Endothelial cell (in vitro differentiated cells): ENCODE measurements at regions not wholly inside any gene's neighbourhood (a gene's known extent, or its start where the extent isn't known, plus 50 kb on each side); places are given as distances from the start of the nearest gene placed in this dataset.

Experiments used
- DNase-seq: peaks from one replicate; pipeline ENCODE4 v3.0.0; 2021; ENCODE audit warnings: low spot score
- H3K27ac Mint-ChIP-seq: one replicate; pipeline ENCODE4 v1.8.0; 2021; ENCODE audit warnings: mixed read lengths, inconsistent platforms; ENCODE audit not compliant: unreplicated experiment
- H3K27me3 Mint-ChIP-seq: one replicate; pipeline ENCODE4 v1.8.0; 2021; ENCODE audit warnings: mild to moderate bottlenecking, moderate library complexity, mixed read lengths, inconsistent platforms; ENCODE audit not compliant: unreplicated experiment
- H3K36me3 Mint-ChIP-seq: one replicate; pipeline ENCODE4 v1.8.0; 2021; ENCODE audit warnings: mild to moderate bottlenecking, low read depth, mixed read lengths, inconsistent platforms; ENCODE audit not compliant: unreplicated experiment
- H3K4me1 Mint-ChIP-seq: one replicate; pipeline ENCODE4 v1.8.0; 2021; ENCODE audit warnings: mild to moderate bottlenecking, mixed read lengths, inconsistent platforms; ENCODE audit not compliant: unreplicated experiment
- H3K4me3 Mint-ChIP-seq: one replicate; pipeline ENCODE4 v1.8.0; 2021; ENCODE audit warnings: mild to moderate bottlenecking, mixed read lengths, inconsistent platforms; ENCODE audit not compliant: unreplicated experiment
- H3K9me3 Mint-ChIP-seq: one replicate; pipeline ENCODE4 v1.8.0; 2021; ENCODE audit warnings: mixed read lengths, inconsistent platforms; ENCODE audit not compliant: unreplicated experiment
- TF ChIP-seq, protein P1 (sequence below): fragments of 200-600 bp; sonication (generic); IDR thresholded peaks from one replicate; pipeline ENCODE4 v1.5.0; 2021; ENCODE audit warnings: antibody characterized with exemption; ENCODE audit not compliant: unreplicated experiment

DNA sequence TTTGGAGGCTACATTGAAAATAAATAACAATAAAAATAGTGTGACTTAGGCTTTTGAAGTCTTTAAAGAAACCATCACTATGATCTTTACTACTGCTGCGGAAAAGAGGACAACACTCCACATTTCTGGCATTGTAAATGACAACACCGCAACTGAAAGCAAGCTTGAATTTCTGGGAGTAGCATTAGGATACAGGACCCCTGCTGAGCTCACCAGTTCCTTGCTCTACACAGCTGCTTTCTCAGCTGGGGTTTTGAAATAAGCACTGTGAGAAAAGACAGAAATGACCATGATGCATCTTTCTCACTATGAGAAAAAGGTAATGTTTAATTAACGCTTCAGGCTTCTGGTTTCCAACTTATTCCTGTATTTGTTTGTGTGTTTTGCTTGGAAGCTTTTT is 168.0 kb downstream of the TAF11L14 start:
- Mint-ChIP-seq H3K27ac (no peak overlapping the region), H3K9me3 (no peaks in the 10 kb centered on the region), H3K4me1 (no peaks in the 10 kb centered on the region), H3K36me3 (no peaks in the 10 kb centered on the region), H3K4me3 (no peak overlapping the region), H3K27me3 (no peaks in the 10 kb centered on the region)
- TF ChIP-seq, protein P1, sequence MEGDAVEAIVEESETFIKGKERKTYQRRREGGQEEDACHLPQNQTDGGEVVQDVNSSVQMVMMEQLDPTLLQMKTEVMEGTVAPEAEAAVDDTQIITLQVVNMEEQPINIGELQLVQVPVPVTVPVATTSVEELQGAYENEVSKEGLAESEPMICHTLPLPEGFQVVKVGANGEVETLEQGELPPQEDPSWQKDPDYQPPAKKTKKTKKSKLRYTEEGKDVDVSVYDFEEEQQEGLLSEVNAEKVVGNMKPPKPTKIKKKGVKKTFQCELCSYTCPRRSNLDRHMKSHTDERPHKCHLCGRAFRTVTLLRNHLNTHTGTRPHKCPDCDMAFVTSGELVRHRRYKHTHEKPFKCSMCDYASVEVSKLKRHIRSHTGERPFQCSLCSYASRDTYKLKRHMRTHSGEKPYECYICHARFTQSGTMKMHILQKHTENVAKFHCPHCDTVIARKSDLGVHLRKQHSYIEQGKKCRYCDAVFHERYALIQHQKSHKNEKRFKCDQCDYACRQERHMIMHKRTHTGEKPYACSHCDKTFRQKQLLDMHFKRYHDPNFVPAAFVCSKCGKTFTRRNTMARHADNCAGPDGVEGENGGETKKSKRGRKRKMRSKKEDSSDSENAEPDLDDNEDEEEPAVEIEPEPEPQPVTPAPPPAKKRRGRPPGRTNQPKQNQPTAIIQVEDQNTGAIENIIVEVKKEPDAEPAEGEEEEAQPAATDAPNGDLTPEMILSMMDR: no peak
- DNase-seq: no peak

DNA sequence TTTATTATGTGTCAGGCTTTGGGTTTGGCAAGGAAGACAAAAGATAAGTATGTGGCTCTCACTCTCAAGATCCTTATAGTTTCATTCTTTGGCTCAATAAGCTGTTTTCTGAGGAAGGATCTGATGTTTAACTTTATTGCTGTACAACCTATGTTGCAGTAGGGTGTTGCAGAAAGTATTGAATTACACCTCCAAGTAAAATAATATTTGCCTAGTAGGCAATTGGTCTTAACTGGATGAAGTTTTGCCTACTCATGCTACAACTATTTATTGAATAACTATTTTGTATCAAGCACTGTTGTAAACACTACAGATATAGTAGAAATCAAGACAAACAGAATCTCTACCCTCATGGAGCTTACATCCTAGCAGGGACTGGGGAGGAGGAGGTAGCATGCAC is 169.7 kb downstream of the TAF11L14 start:
- Mint-ChIP-seq H3K9me3 (no peaks in the 10 kb centered on the region), H3K4me1 (no peaks in the 10 kb centered on the region), H3K4me3 (no peak overlapping the region), H3K27me3 (no peaks in the 10 kb centered on the region), H3K27ac (no peak overlapping the region), H3K36me3 (no peaks in the 10 kb centered on the region)
- no peak for DNase-seq
- TF ChIP-seq, protein P1: no peak

DNA sequence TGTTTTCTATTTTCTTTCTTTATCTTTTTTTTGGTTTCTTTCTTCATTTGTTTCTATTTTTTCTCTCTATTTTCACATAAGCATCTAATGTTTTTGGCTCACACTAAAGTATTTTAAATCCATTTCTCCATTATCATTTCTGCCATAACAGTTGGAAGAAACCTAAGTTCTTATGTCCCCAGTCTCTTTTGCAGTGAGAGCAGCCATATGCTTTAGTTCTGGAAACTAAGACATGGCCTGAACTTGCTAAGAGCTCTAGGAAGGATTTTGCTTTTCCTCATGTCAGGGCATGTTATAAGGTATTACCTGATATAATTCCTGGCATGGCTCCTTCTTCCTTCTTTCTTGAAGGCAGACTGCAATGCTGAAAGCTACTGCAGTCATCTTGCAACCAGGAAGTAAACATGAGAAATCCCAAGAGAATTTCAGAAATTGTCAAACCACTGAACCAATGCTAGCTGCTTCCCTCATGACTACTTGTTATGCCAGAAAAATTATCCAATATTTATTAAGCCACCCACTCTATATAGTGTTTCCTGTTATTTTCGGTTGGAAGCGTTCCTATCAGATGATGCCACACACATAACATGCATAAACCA is 171.1 kb downstream of the TAF11L14 start:
- Mint-ChIP-seq H3K4me1 (no peaks in the 10 kb centered on the region), H3K27ac (no peak overlapping the region), H3K27me3 (no peaks in the 10 kb centered on the region), H3K36me3 (no peaks in the 10 kb centered on the region), H3K9me3 (no peaks in the 10 kb centered on the region), H3K4me3 (no peak overlapping the region)
- DNase-seq: no peak
- TF ChIP-seq, protein P1: no peak

DNA sequence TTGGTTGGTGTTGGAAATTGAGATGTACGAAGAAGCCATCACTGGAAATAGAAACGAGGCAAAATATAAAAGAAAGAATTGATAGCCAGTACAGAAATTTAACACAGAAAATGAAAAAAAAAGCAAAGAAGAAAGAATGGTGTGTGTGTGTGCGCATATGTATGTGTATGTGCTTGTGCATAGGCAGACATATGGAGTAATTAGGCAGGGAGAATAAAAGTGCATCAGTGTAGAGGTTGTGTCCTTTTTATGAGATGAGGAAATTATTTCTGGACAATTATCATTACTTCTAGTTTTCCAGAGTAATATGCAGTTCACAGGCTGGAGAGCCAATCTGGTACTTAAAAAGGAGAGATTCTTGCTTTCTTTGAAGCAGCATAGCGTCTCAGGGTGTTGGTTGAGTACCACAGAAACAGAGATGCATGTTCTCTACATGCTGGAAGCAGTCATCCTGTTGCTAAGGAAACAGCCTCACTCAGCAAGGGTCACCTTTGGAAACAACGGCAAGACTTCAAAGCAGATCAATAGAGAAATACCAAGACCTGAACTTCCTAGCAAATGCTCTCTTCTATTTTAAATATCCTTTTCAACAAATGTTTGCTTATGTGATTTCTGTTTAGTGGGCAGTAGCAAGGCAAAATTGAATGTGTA is 172.7 kb downstream of the TAF11L14 start:
- no peaks in the 10 kb centered on the region for H3K27me3 Mint-ChIP-seq
- no peaks in the 10 kb centered on the region for H3K36me3 Mint-ChIP-seq
- DNase-seq: no peak
- no peaks in the 10 kb centered on the region for H3K4me1 Mint-ChIP-seq
- no peak overlapping the region for H3K27ac Mint-ChIP-seq
- H3K4me3 Mint-ChIP-seq: no peak overlapping the region
- TF ChIP-seq, protein P1: no peak
- no peaks in the 10 kb centered on the region for H3K9me3 Mint-ChIP-seq

DNA sequence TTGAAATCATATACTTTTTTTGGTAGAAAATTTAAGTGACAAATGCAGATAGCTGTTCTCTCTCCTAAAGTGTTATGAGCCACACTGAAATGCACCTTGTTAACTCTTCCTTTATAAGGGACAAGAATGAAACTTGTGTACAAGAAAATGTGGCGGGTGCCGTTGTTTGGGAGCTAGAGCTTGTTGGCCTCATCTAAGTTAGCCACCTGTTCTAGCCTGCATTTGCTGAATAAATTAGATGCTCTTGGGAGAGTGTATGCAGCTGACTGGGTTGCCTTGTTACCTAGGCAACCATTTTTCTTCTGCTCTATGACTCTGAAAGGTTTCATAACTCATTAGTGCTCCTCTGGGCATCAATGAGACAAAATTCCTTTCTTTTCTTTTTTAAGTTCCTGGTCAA is 174.3 kb downstream of the TAF11L14 start:
- Mint-ChIP-seq H3K27me3 (no peaks in the 10 kb centered on the region), H3K9me3 (no peaks in the 10 kb centered on the region), H3K27ac (no peak overlapping the region), H3K36me3 (no peaks in the 10 kb centered on the region), H3K4me3 (no peak overlapping the region), H3K4me1 (no peaks in the 10 kb centered on the region)
- DNase-seq: no peak
- TF ChIP-seq, protein P1: no peak
